Erythroblast (primary cell): ENCODE measurements at regions not wholly inside any gene's neighbourhood (a gene's known extent, or its start where the extent isn't known, plus 50 kb on each side); places are given as distances from the start of the nearest gene placed in this dataset.

ENCODE experiments used
- GATA1 ChIP-seq: IDR thresholded peaks from 2 replicates; pipeline ENCODE4 v1.6.1; 2011; ENCODE audit warnings: low read depth, mild to moderate bottlenecking, control low read depth, low read length, moderate library complexity
- POLR2A ChIP-seq: IDR thresholded peaks from 2 replicates; pipeline ENCODE4 v1.6.1; 2011; ENCODE audit warnings: mild to moderate bottlenecking, low read length

GRCh38 chr17:71902894-71903506, 217.8 kb upstream of the SOX9 start:
- TF ChIP-seq POLR2A (no peak), GATA1 (no peak)
